ENCODE measurements at regions not wholly inside any gene's neighbourhood (a gene's known extent, or its start where the extent isn't known, plus 50 kb on each side); places are given as distances from the start of the nearest gene placed in this dataset.

DNA sequence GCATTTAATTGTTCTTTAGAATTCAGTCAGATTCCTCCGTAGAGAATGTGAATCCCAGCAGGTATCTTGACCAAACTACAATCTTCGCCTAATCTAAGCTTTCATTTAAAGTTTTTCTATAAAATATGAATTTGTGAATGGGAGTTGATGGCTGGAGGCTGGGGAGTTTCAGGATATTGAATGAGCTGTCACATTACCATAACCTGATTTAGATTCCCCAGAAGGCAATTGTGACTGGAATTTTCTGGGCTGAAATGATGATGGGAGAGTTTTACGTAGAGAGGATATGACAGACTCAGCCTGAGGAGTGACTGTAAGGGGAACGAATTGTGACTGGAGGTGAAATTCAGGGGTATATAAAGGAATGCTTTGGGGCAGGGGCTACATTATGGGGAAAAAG is 411.7 kb upstream of the FZD8 start:
- peaks cover 0 to 15% (median 5%) of the 10 kb centered on the region in 7 donors for H3K9me3 Mint-ChIP-seq

DNA sequence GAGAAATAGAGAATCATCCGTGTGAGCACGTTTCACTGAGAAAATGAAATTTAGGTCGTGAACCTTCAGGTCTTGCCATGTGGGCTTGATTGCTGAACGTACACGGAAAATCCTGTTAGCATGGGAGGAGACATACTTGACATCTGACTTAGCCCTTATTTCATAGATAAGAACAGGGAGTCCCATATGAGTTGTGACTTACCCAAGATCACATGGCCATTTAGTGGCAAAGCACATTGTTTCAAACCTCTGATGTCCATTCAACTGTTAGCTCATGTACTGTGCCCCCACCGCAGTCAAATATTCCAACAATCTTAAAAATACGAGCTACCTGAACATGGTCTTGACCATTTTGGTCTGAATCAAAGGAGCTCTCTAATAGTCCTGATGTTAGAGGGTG is 411.2 kb upstream of the FZD8 start:
- TF ChIP-seq, protein P1, sequence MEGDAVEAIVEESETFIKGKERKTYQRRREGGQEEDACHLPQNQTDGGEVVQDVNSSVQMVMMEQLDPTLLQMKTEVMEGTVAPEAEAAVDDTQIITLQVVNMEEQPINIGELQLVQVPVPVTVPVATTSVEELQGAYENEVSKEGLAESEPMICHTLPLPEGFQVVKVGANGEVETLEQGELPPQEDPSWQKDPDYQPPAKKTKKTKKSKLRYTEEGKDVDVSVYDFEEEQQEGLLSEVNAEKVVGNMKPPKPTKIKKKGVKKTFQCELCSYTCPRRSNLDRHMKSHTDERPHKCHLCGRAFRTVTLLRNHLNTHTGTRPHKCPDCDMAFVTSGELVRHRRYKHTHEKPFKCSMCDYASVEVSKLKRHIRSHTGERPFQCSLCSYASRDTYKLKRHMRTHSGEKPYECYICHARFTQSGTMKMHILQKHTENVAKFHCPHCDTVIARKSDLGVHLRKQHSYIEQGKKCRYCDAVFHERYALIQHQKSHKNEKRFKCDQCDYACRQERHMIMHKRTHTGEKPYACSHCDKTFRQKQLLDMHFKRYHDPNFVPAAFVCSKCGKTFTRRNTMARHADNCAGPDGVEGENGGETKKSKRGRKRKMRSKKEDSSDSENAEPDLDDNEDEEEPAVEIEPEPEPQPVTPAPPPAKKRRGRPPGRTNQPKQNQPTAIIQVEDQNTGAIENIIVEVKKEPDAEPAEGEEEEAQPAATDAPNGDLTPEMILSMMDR (IDR thresholded peaks at IDR 0.05): no peak
- Mint-ChIP-seq H3K27ac (no peak overlapping the region), H3K9me3 (peaks cover 0 to 15% (median 2%) of the 10 kb centered on the region in 7 donors), H3K4me3 (no peak overlapping the region), H3K27me3 (ENCODE audit: low read depth in 3 of 3) (no peaks in the 10 kb centered on the region), H3K36me3 (no peaks in the 10 kb centered on the region), H3K4me1 (no peaks in the 10 kb centered on the region)
- H3K4me3 ChIP-seq (replicated peaks in 1 of 3; ENCODE audit: low read depth in 2 of 3, low read length in 3 of 3): no peak overlapping the region
- no peaks in the 10 kb centered on the region for H3K27me3 ChIP-seq (ENCODE audit: control insufficient read depth in 2 of 2, insufficient read depth in 2 of 2, low read length in 2 of 2)
- intact Hi-C loops (cut with micrococcal nuclease): no loop called here
- no peak overlapping the region for H3K4me2 ChIP-seq (replicated peaks; ENCODE audit: extremely low read depth, low read length, poor library complexity, severe bottlenecking)
- no peaks in the 10 kb centered on the region for H3K4me1 ChIP-seq (ENCODE audit: control insufficient read depth in 1 of 2, insufficient read depth in 2 of 2, low read length in 2 of 2)
- H3K36me3 ChIP-seq (replicated peaks in 1 of 2; ENCODE audit: control insufficient read depth in 1 of 2, insufficient read depth in 2 of 2, low read length in 2 of 2): no peaks in the 10 kb centered on the region
- no peak overlapping the region for H2AFZ ChIP-seq (ENCODE audit: insufficient read depth, low read depth, low read length, poor library complexity, severe bottlenecking)
- no peaks in the 10 kb centered on the region for H4K20me1 ChIP-seq (ENCODE audit: insufficient read depth, low read length)
- H3K9ac ChIP-seq (ENCODE audit: insufficient read depth, low read length, poor library complexity, severe bottlenecking): no peak overlapping the region
- DNase-seq: no peak
- no peak overlapping the region for H3K27ac ChIP-seq (ENCODE audit: low read depth in 1 of 2, low read length in 2 of 2)
- H3K79me2 ChIP-seq (ENCODE audit: insufficient read depth, low read length): no peaks in the 10 kb centered on the region
- WGBS (ENCODE audit: insufficient coverage): 100% methylated on average over 1 of the region's 7 CpGs
- peaks cover 0 to 10% of the 10 kb centered on the region in 2 donors for H3K9me3 ChIP-seq (replicated peaks in 1 of 2; ENCODE audit: control insufficient read depth in 1 of 2, insufficient read depth in 1 of 2, low read length in 2 of 2)

More for the DNA sequence above, 411.7 kb upstream of the FZD8 start:
- no peaks in the 10 kb centered on the region for H4K20me1 ChIP-seq (ENCODE audit: insufficient read depth, low read length)
- no peaks in the 10 kb centered on the region for H3K27me3 ChIP-seq (ENCODE audit: control insufficient read depth in 2 of 2, insufficient read depth in 2 of 2, low read length in 2 of 2)
- DNase-seq: no peak
- no peak overlapping the region for H3K9ac ChIP-seq (ENCODE audit: insufficient read depth, low read length, poor library complexity, severe bottlenecking)
- 70% methylated on average over 2 of the region's 4 CpGs for WGBS (ENCODE audit: insufficient coverage)
- H3K27ac Mint-ChIP-seq: no peak overlapping the region
- H3K27ac ChIP-seq (ENCODE audit: low read depth in 1 of 2, low read length in 2 of 2): no peak overlapping the region
- H3K36me3 ChIP-seq (replicated peaks in 1 of 2; ENCODE audit: control insufficient read depth in 1 of 2, insufficient read depth in 2 of 2, low read length in 2 of 2): no peaks in the 10 kb centered on the region
- H3K4me1 Mint-ChIP-seq: no peaks in the 10 kb centered on the region
- peaks cover 0 to 10% of the 10 kb centered on the region in 2 donors for H3K9me3 ChIP-seq (replicated peaks in 1 of 2; ENCODE audit: control insufficient read depth in 1 of 2, insufficient read depth in 1 of 2, low read length in 2 of 2)
- no peak overlapping the region for H3K4me3 Mint-ChIP-seq
- H2AFZ ChIP-seq (ENCODE audit: insufficient read depth, low read depth, low read length, poor library complexity, severe bottlenecking): no peak overlapping the region
- H3K4me2 ChIP-seq (replicated peaks; ENCODE audit: extremely low read depth, low read length, poor library complexity, severe bottlenecking): no peak overlapping the region
- no peaks in the 10 kb centered on the region for H3K36me3 Mint-ChIP-seq
- intact Hi-C loops (cut with micrococcal nuclease): no loop called here
- H3K27me3 Mint-ChIP-seq (ENCODE audit: low read depth in 3 of 3): no peaks in the 10 kb centered on the region
- TF ChIP-seq, protein P1 (IDR thresholded peaks at IDR 0.05): no peak
- H3K4me1 ChIP-seq (ENCODE audit: control insufficient read depth in 1 of 2, insufficient read depth in 2 of 2, low read length in 2 of 2): no peaks in the 10 kb centered on the region
- H3K4me3 ChIP-seq (replicated peaks in 1 of 3; ENCODE audit: low read depth in 2 of 3, low read length in 3 of 3): no peak overlapping the region
- no peaks in the 10 kb centered on the region for H3K79me2 ChIP-seq (ENCODE audit: insufficient read depth, low read length)
